ENCODE measurements at regions not wholly inside any gene's neighbourhood (a gene's known extent, or its start where the extent isn't known, plus 50 kb on each side); places are given as distances from the start of the nearest gene placed in this dataset.

GRCh38 chr1:96660051-96660450 is 61.5 kb upstream of the PTBP2 start:
- H3K27me3 ChIP-seq, result no peaks in the 10 kb centered on the region
- no peak overlapping the region for H3K27ac ChIP-seq
- DNase-seq (ENCODE audit: low spot score in 2 of 2), result no peak
- intact Hi-C loops (cut with DNase I), result no loop called here
- H3K4me3 ChIP-seq, result no peak overlapping the region
- TF ChIP-seq CTCF (IDR thresholded peaks at IDR 0.05), result no peak
- H3K36me3 ChIP-seq, result no peaks in the 10 kb centered on the region
- no peaks in the 10 kb centered on the region for H3K4me1 ChIP-seq
- H3K9me3 ChIP-seq, result peaks cover 0 to 28% of the 10 kb centered on the region in 2 donors

GRCh38 chr1:96660503-96660902 is 61.1 kb upstream of the PTBP2 start:
- DNase-seq (ENCODE audit: low spot score in 2 of 2), result no peak
- intact Hi-C loops (cut with DNase I), result no loop called here
- no peak for TF ChIP-seq CTCF (IDR thresholded peaks at IDR 0.05)
- H3K27me3 ChIP-seq, result no peaks in the 10 kb centered on the region
- no peaks in the 10 kb centered on the region for H3K4me1 ChIP-seq
- H3K27ac ChIP-seq, result no peak overlapping the region
- no peaks in the 10 kb centered on the region for H3K36me3 ChIP-seq
- H3K9me3 ChIP-seq, result peaks cover 0 to 28% of the 10 kb centered on the region in 2 donors
- H3K4me3 ChIP-seq, result no peak overlapping the region
